GM23338 (cell line): ENCODE measurements at regions not wholly inside any gene's neighbourhood (a gene's known extent, or its start where the extent isn't known, plus 50 kb on each side); places are given as distances from the start of the nearest gene placed in this dataset.

Experiments used
- ATAC-seq: fragments of 200-7000 bp; cut with Tn5 transposase; 3 replicates; pipeline ENCODE4 v1.9.1; 2020
- DNase-seq: peaks from one replicate; pipeline ENCODE4 v3.0.0-alpha.2; 2015; ENCODE audit warnings: low spot score
- H2AFZ ChIP-seq: fragments of 200-600 bp; sonication (generic); 2 replicates; pipeline ENCODE4 v1.8.0; 2016; ENCODE audit warnings: antibody characterized with exemption, mild to moderate bottlenecking, moderate library complexity
- H3F3A ChIP-seq: fragments of 200-600 bp; sonication (generic); replicated peaks from 2 replicates; pipeline ENCODE4 v1.8.0; 2017; ENCODE audit warnings: antibody characterized with exemption, mixed run types, low read depth
- H3K27ac ChIP-seq: fragments of 200-600 bp; sonication (generic); 2 replicates; pipeline ENCODE4 v1.6.1; 2016; ENCODE audit warnings: low read depth
- H3K27me3 ChIP-seq: fragments of 200-600 bp; sonication (generic); 2 replicates; pipeline ENCODE4 v1.8.0; 2016; ENCODE audit warnings: mild to moderate bottlenecking, mixed run types, moderate library complexity; ENCODE audit not compliant: insufficient read depth
- H3K36me3 ChIP-seq: fragments of 200-600 bp; sonication (generic); 2 replicates; pipeline ENCODE4 v1.8.0; 2016; ENCODE audit warnings: mild to moderate bottlenecking; ENCODE audit not compliant: insufficient read depth
- H3K4me1 ChIP-seq: fragments of 200-600 bp; sonication (generic); 2 replicates; pipeline ENCODE4 v1.8.0; 2016; ENCODE audit warnings: mild to moderate bottlenecking, moderate library complexity; ENCODE audit not compliant: insufficient read depth
- H3K4me2 ChIP-seq: fragments of 200-600 bp; sonication (generic); 2 replicates; pipeline ENCODE4 v1.7.1; 2017; ENCODE audit warnings: mixed run types
- H3K4me3 ChIP-seq: fragments of 200-600 bp; sonication (generic); 2 replicates; pipeline ENCODE4 v1.6.1; 2016; ENCODE audit warnings: mixed run types
- H3K79me2 ChIP-seq: fragments of 200-600 bp; sonication (generic); replicated peaks from 2 replicates; pipeline ENCODE4 v1.8.0; 2017; ENCODE audit warnings: mild to moderate bottlenecking; ENCODE audit not compliant: insufficient read depth
- H3K9me2 ChIP-seq: fragments of 200-600 bp; sonication (generic); 2 replicates; pipeline ENCODE4 v1.8.0; 2017; ENCODE audit not compliant: insufficient read depth
- H4K20me1 ChIP-seq: fragments of 200-600 bp; sonication (generic); replicated peaks from 2 replicates; pipeline ENCODE4 v1.8.0; 2017; ENCODE audit warnings: mild to moderate bottlenecking; ENCODE audit not compliant: insufficient read depth
- H3K27ac Mint-ChIP-seq: 2 replicates; pipeline ENCODE4 v1.8.0; 2020; ENCODE audit warnings: inconsistent platforms, mild to moderate bottlenecking, moderate library complexity, mixed read lengths
- H3K27me3 Mint-ChIP-seq: 3 replicates; pipeline ENCODE4 v1.8.0; 2022; ENCODE audit warnings: low read depth, mild to moderate bottlenecking, moderate library complexity, mixed read lengths, inconsistent platforms; ENCODE audit not compliant: insufficient read depth, poor library complexity
- H3K36me3 Mint-ChIP-seq: 3 replicates; pipeline ENCODE4 v1.8.0; 2021; ENCODE audit warnings: low read depth, mild to moderate bottlenecking, inconsistent platforms, moderate library complexity, mixed read lengths
- H3K4me1 Mint-ChIP-seq: 3 replicates; pipeline ENCODE4 v1.8.0; 2020; ENCODE audit warnings: mild to moderate bottlenecking, inconsistent platforms, mixed read lengths
- H3K4me3 Mint-ChIP-seq: 3 replicates; pipeline ENCODE4 v1.8.0; 2021; ENCODE audit warnings: moderate library complexity, mild to moderate bottlenecking, inconsistent platforms, mixed read lengths
- H3K9me3 Mint-ChIP-seq: 3 replicates; pipeline ENCODE4 v1.8.0; 2020; ENCODE audit warnings: moderate library complexity, mild to moderate bottlenecking, inconsistent platforms, mixed read lengths
- CREB1 ChIP-seq: fragments of 250-450 bp; sonication (Bioruptor Pico); IDR thresholded peaks from 2 replicates; pipeline ENCODE4 v1.5.0; 2020; ENCODE audit warnings: low read depth, mild to moderate bottlenecking, moderate library complexity
- CTCF ChIP-seq, 2 experiments: fragments of 200-600 bp in 1 of 2; sonication (generic) in 1 of 2; conservative IDR thresholded peaks; 2 replicates each; pipeline versions ENCODE4 v1.5.1 to v1.6.1; 2016 to 2017; ENCODE audit warnings: antibody characterized with exemption in 2 of 2, low read depth in 2 of 2, mild to moderate bottlenecking in 2 of 2, moderate library complexity in 1 of 2
- ETS1 ChIP-seq: IDR thresholded peaks from 2 replicates; pipeline ENCODE4 v1.6.1; 2016; ENCODE audit warnings: antibody characterized with exemption
- EZH2 ChIP-seq: fragments of 200-600 bp; sonication (generic); IDR thresholded peaks from one replicate; pipeline ENCODE4 v1.8.0; 2017; ENCODE audit warnings: antibody characterized with exemption, mild to moderate bottlenecking, low read depth; ENCODE audit not compliant: unreplicated experiment
- EZH2phosphoT487 ChIP-seq: fragments of 200-600 bp; sonication (generic); IDR thresholded peaks from one replicate; pipeline ENCODE4 v1.8.1; 2018; ENCODE audit warnings: antibody characterized with exemption; ENCODE audit not compliant: unreplicated experiment
- JUNB ChIP-seq: IDR thresholded peaks from one replicate; pipeline ENCODE4 v1.6.1; 2016; ENCODE audit warnings: antibody characterized with exemption; ENCODE audit not compliant: unreplicated experiment
- NANOG ChIP-seq: IDR thresholded peaks from 2 replicates; pipeline ENCODE4 v1.6.1; 2016; ENCODE audit warnings: antibody characterized with exemption, borderline replicate concordance
- POLR2AphosphoS5 ChIP-seq: IDR thresholded peaks from 2 replicates; pipeline ENCODE4 v1.6.1; 2016; ENCODE audit warnings: antibody characterized with exemption, low read depth
- REST ChIP-seq: IDR thresholded peaks from one replicate; pipeline ENCODE4 v1.6.1; 2018; ENCODE audit warnings: antibody characterized with exemption; ENCODE audit not compliant: unreplicated experiment
- STAT1 ChIP-seq: IDR thresholded peaks from one replicate; pipeline ENCODE4 v1.6.1; 2016; ENCODE audit warnings: antibody characterized with exemption; ENCODE audit not compliant: unreplicated experiment
- ZNF114 ChIP-seq: fragments of 250-450 bp; sonication (Bioruptor Pico); IDR thresholded peaks from 2 replicates; pipeline ENCODE4 v1.5.0; 2020; ENCODE audit warnings: mild to moderate bottlenecking, moderate library complexity
- ZNF331 ChIP-seq: fragments of 250-450 bp; sonication (Bioruptor Pico); IDR thresholded peaks from 2 replicates; pipeline ENCODE4 v1.5.0; 2020; ENCODE audit warnings: low read depth, mild to moderate bottlenecking, moderate library complexity

DNA sequence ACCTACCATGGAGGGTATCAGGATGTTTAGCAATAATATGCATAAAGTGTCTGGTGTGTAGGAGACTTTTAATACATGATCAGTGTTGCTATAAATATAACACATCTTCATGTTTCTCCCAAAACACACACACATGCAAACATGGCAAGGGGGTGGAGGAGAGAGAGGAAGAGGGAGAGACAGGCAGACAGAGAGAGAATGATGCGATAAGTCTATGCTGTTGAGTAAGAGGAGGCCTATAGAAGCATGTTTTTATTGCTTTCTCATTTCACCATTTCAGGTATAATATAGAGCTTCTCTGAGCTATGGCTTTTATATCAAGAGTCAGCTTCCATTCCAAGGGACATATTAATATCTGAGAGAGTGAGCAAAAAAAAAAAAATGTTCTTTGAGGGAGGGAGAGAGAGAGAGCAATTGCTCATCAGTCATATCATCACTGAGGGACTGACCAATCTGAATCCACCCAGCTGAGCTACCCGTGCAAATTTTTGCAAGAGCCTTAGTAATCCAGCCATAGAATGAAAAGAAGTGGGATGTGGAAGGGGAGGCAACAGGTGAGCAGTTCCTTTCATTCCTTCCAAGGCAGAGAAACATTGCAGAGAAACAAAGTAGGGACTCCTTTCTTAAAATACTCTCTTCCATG lies 54.8 kb upstream of the RASSF8 start:
- no peaks in the 10 kb centered on the region for H3K36me3 ChIP-seq
- TF ChIP-seq CTCF (conservative IDR thresholded peaks at IDR 0.05; ENCODE audit: low read depth in 2 of 2): no peak
- no peak for TF ChIP-seq POLR2AphosphoS5
- no peak for TF ChIP-seq NANOG
- no peak for TF ChIP-seq ZNF331 (CRISPR knock-in tag)
- no peak overlapping the region for H3K27ac Mint-ChIP-seq
- H3K9me2 ChIP-seq: no peaks in the 10 kb centered on the region
- no peaks in the 10 kb centered on the region for H4K20me1 ChIP-seq
- H3K27me3 Mint-ChIP-seq: no peaks in the 10 kb centered on the region
- no peak overlapping the region; the same call in 1 of the 2 replicates for H2AFZ ChIP-seq
- no peak for DNase-seq
- no peaks in the 10 kb centered on the region for H3K9me3 Mint-ChIP-seq
- no peaks in the 10 kb centered on the region for H3K36me3 Mint-ChIP-seq
- H3K4me3 Mint-ChIP-seq: no peak overlapping the region
- H3K27me3 ChIP-seq: no peaks in the 10 kb centered on the region
- no peak overlapping the region for H3K4me3 ChIP-seq
- no peaks in the 10 kb centered on the region for H3F3A ChIP-seq
- H3K4me1 Mint-ChIP-seq: no peaks in the 10 kb centered on the region
- H3K4me1 ChIP-seq: no peaks in the 10 kb centered on the region
- no peaks in the 10 kb centered on the region for H3K79me2 ChIP-seq
- no peak overlapping the region for H3K27ac ChIP-seq
- ATAC-seq: no peak
- H3K4me2 ChIP-seq: no peak overlapping the region

- no peak for ATAC-seq
- H3K9me3 Mint-ChIP-seq: no peaks in the 10 kb centered on the region
- Histone ChIP-seq H3K4me2 (no peak overlapping the region), H3K79me2 (no peaks in the 10 kb centered on the region), H4K20me1 (no peaks in the 10 kb centered on the region), H3K27me3 (no peaks in the 10 kb centered on the region), H3K4me1 (no peaks in the 10 kb centered on the region), H3K9me2 (no peaks in the 10 kb centered on the region), H3K4me3 (no peak overlapping the region), H3F3A (no peaks in the 10 kb centered on the region), H3K27ac (no peak overlapping the region), H2AFZ (no peak overlapping the region), H3K36me3 (no peaks in the 10 kb centered on the region)
- no peaks in the 10 kb centered on the region for H3K27me3 Mint-ChIP-seq
- no peaks in the 10 kb centered on the region for H3K36me3 Mint-ChIP-seq
- no peak for DNase-seq
- H3K27ac Mint-ChIP-seq: no peak overlapping the region
- H3K4me3 Mint-ChIP-seq: no peak overlapping the region
- no peaks in the 10 kb centered on the region for H3K4me1 Mint-ChIP-seq
- TF ChIP-seq ZNF331 (CRISPR knock-in tag) (no peak), EZH2 (no peak), POLR2AphosphoS5 (no peak), EZH2phosphoT487 (no peak), JUNB (no peak), CTCF (conservative IDR thresholded peaks at IDR 0.05; ENCODE audit: low read depth in 2 of 2) (no peak), ETS1 (no peak), REST (no peak), ZNF114 (CRISPR knock-in tag) (no peak), STAT1 (no peak), NANOG (no peak), CREB1 (CRISPR knock-in tag) (no peak)
These were observed 54.0 kb upstream of the RASSF8 start for GRCh38 chr12:25904442-25904841.
